ENCODE measurements at regions not wholly inside any gene's neighbourhood (a gene's known extent, or its start where the extent isn't known, plus 50 kb on each side); places are given as distances from the start of the nearest gene placed in this dataset.

DNA sequence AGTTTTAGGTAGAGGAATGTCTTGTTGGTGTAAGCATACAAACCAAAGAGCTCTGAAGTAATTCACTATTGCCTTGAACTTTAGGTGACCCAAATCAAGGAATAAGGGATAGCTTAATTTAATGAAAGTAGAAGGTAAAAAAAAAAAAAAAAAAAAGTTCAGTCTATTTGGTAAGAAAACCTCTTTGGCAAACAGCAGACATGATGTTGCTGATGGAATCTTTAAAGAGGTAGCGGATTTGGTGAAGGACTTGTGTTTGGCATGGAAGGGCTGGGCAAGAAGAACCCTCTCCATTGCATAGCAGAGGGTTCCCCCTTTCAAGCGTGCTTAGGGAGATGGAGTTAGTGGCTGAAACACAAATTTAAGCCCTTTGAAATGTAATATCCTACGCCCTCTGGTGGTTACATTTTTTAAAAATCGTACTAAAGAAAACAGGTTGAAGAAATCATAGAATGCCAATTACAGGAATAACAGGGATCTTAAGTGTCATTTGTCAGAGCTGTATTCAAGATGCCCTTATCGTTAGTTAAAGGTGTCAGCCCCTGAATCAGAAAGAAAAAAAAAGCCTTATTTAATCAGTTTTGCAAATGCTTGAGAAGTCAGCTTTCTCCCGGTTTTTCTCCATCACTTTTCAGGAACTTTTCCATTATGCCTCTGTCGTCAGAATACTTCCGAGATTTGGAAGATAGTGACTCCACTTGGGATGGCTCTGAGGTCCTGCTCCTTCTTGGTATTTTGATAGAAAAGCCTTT lies 383.1 kb downstream of the KCNJ2 start:
- TF ChIP-seq, protein P1, sequence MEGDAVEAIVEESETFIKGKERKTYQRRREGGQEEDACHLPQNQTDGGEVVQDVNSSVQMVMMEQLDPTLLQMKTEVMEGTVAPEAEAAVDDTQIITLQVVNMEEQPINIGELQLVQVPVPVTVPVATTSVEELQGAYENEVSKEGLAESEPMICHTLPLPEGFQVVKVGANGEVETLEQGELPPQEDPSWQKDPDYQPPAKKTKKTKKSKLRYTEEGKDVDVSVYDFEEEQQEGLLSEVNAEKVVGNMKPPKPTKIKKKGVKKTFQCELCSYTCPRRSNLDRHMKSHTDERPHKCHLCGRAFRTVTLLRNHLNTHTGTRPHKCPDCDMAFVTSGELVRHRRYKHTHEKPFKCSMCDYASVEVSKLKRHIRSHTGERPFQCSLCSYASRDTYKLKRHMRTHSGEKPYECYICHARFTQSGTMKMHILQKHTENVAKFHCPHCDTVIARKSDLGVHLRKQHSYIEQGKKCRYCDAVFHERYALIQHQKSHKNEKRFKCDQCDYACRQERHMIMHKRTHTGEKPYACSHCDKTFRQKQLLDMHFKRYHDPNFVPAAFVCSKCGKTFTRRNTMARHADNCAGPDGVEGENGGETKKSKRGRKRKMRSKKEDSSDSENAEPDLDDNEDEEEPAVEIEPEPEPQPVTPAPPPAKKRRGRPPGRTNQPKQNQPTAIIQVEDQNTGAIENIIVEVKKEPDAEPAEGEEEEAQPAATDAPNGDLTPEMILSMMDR (IDR thresholded peaks at IDR 0.05; ENCODE audit: low read depth, low read length, missing control alignments), result peak; percentile 24
- peak; percentile 55 for DNase-seq (ENCODE audit: low read depth)
- no peak overlapping the region for H3K4me3 ChIP-seq (ENCODE audit: low read depth, low read length)
- in situ Hi-C loops (cut with HindIII; ENCODE audit: low sequenced_read_pairs), result no loop called here

DNA sequence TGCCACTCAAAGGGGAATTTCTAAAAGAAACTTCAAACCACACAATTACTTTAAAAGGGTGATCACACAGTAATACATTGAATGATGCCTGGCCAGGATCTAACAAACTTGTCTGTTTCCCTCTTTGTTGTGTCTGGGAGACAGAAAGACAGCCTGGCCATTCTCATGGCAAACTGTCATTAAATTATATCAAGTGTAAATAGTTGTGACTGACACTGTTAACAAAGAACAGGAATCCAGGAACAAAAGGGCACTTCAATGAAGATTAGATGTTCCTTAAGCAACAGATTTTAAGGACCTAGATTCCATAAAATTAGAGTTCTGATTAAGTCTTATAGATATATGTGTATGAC lies 383.6 kb downstream of the KCNJ2 start:
- in situ Hi-C loops (cut with HindIII; ENCODE audit: low sequenced_read_pairs), result no loop called here
- TF ChIP-seq, protein P1 (IDR thresholded peaks at IDR 0.05; ENCODE audit: low read depth, low read length, missing control alignments), result no peak

DNA sequence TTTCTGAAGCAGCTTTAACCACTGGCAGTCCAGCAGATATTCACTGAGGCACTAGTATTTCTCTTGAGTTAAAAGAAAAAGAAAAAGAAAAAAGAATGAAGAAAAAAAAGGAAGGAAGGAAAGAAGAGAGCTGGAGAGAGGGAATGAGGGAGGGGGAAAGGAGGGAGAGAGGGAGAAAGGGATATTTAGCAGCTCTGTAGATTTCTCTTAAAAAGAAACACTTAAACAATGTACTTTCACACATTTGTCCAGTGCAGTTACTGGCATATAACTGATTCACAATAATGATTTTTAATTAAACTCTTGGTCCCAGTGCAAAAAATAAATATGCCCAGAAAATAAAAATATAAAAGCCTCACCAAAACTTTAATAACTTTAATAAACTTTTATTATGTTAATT lies 386.4 kb downstream of the KCNJ2 start:
- DNase-seq (ENCODE audit: low read depth), result no peak
- TF ChIP-seq, protein P1 (IDR thresholded peaks at IDR 0.05; ENCODE audit: low read depth, low read length, missing control alignments), result no peak
- in situ Hi-C loops (cut with HindIII; ENCODE audit: low sequenced_read_pairs), result no loop called here
- no peak overlapping the region for H3K4me3 ChIP-seq (ENCODE audit: low read depth, low read length)

More for the DNA sequence above, 383.6 kb downstream of the KCNJ2 start:
- no peak overlapping the region for H3K4me3 ChIP-seq (ENCODE audit: low read depth, low read length)
- DNase-seq (ENCODE audit: low read depth), result no peak

DNA sequence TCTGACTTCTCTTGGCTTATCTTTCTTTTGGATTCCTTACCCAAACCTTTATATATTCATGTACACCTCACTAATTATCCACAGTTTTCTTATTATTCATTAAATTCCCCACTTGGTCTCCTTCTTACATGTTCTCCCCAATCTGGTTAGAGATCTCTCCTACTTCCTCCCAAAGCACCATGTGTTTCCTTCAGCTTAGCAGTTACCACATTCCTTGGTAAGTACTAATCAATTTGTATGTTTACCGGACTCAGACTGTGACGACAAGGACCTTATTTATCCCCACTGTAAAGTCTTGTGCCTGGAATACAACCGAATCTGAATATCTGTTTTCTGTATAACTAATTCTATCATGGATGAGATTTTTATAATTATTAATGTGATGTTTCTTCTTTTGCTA lies 389.5 kb downstream of the KCNJ2 start:
- TF ChIP-seq, protein P1 (IDR thresholded peaks at IDR 0.05; ENCODE audit: low read depth, low read length, missing control alignments), result no peak
- in situ Hi-C loops (cut with HindIII; ENCODE audit: low sequenced_read_pairs), result no loop called here
- no peak overlapping the region for H3K4me3 ChIP-seq (ENCODE audit: low read depth, low read length)
- DNase-seq (ENCODE audit: low read depth), result no peak

DNA sequence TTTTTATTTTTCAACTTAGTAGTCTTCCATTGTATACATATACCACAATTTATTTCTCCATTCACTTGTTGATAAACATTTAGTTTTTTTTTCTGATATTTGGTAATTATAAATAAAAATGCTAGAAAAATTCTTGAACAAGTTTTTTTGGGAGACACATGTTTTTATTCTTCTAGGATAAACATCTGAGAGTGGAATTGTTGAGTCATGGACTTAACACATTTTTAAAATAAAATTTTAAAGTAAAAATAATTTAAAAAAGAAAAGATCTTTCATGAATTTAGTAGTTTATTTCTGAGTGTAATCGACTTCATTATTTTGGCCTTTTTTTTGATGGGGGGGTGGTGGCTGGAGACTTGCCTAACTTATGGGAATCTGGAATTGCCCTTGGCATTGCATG lies 391.1 kb downstream of the KCNJ2 start:
- H3K4me3 ChIP-seq (ENCODE audit: low read depth, low read length), result no peak overlapping the region
- in situ Hi-C loops (cut with HindIII; ENCODE audit: low sequenced_read_pairs), result no loop called here
- TF ChIP-seq, protein P1 (IDR thresholded peaks at IDR 0.05; ENCODE audit: low read depth, low read length, missing control alignments), result no peak
- DNase-seq (ENCODE audit: low read depth), result no peak

DNA sequence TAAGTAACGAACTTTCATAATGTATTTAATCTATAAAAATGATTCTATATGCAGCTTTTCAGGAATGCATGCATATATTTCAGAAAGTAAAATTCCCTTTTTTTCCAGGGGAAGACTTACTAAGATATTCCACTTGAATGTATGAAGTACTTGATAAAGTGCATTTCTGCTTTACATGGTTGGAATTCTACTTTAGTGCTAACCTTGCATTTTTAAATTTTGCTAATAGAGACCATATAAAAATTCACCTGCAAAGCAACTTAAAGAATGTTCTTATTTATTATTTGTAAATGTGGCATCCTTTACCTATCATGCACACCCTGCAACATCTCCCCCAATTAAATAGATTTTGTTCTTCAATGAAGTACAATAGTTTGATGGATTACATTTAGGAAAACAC lies 392.8 kb downstream of the KCNJ2 start:
- TF ChIP-seq, protein P1 (IDR thresholded peaks at IDR 0.05; ENCODE audit: low read depth, low read length, missing control alignments), result no peak
- H3K4me3 ChIP-seq (ENCODE audit: low read depth, low read length), result no peak overlapping the region
- no peak for DNase-seq (ENCODE audit: low read depth)
- in situ Hi-C loops (cut with HindIII; ENCODE audit: low sequenced_read_pairs), result no loop called here

Measured in astrocyte of the cerebellum (primary cell).